HG02970 (cell line): ENCODE measurements at regions not wholly inside any gene's neighbourhood (a gene's known extent, or its start where the extent isn't known, plus 50 kb on each side); places are given as distances from the start of the nearest gene placed in this dataset.
"Not testable (repeated sequence)": the region's sequence is repeated elsewhere in the genome, so short reads cannot be mapped to it uniquely, and the experiment has no call there.

ENCODE experiments used
- ATAC-seq: cut with Tn5 transposase; IDR thresholded peaks from one replicate; pipeline ENCODE4 v1.9.1; 2021; ENCODE audit warnings: mild to moderate bottlenecking, moderate library complexity, moderate number of reproducible peaks; ENCODE audit not compliant: unreplicated experiment, low FRiP score

- ATAC-seq = no peak
These were observed 672.6 kb downstream of the CENPC start for GRCh38 chr4:66872661-66873060.

GRCh38 chr4:66863481-66863880 is 681.8 kb downstream of the CENPC start:
- ATAC-seq = no peak

GRCh38 chr4:66855956-66856355 is 689.3 kb downstream of the CENPC start:
- ATAC-seq = no peak

GRCh38 chr4:66853845-66854244 is 691.5 kb downstream of the CENPC start:
- ATAC-seq = no peak

- no peak for ATAC-seq
These were observed 692.5 kb downstream of the CENPC start for GRCh38 chr4:66852843-66853242.

GRCh38 chr4:66849596-66849995 is 695.7 kb downstream of the CENPC start:
- ATAC-seq = no peak

GRCh38 chr4:66842724-66843088 is 702.6 kb downstream of the CENPC start:
- no peak for ATAC-seq

GRCh38 chr4:66842026-66842723 is 703.1 kb downstream of the CENPC start:
- ATAC-seq = no peak

- no peak for ATAC-seq
These were observed 705.1 kb downstream of the CENPC start for GRCh38 chr4:66840178-66840577.

GRCh38 chr4:66837279-66837922 is 707.9 kb downstream of the CENPC start:
- ATAC-seq = no peak

- ATAC-seq = no peak
These were observed 716.0 kb downstream of the CENPC start for GRCh38 chr4:66829310-66829709.

GRCh38 chr4:66820681-66821080 is 724.6 kb downstream of the CENPC start:
- ATAC-seq = no peak

- no peak for ATAC-seq
These were observed 731.0 kb downstream of the CENPC start for GRCh38 chr4:66814277-66814676.

GRCh38 chr4:66805582-66805981 is 739.7 kb downstream of the CENPC start:
- ATAC-seq = no peak

GRCh38 chr4:66804979-66805378 is 740.3 kb downstream of the CENPC start:
- no peak for ATAC-seq

GRCh38 chr4:66797608-66798007 is 747.7 kb downstream of the CENPC start:
- no peak for ATAC-seq

GRCh38 chr4:66795724-66796123 is 749.6 kb downstream of the CENPC start:
- ATAC-seq = no peak

- ATAC-seq = no peak
These were observed 750.8 kb downstream of the CENPC start for GRCh38 chr4:66794390-66795034.

GRCh38 chr4:66791686-66792085 is 753.6 kb downstream of the CENPC start:
- no peak for ATAC-seq

- ATAC-seq = no peak
These were observed 759.8 kb downstream of the CENPC start for GRCh38 chr4:66785479-66785878.

- not testable (repeated sequence) for ATAC-seq
These were observed 762.6 kb downstream of the CENPC start for GRCh38 chr4:66782751-66783150.

GRCh38 chr4:66777097-66777496 is 768.2 kb downstream of the CENPC start:
- ATAC-seq = no peak
